22Rv1 (cell line): ENCODE measurements at regions not wholly inside any gene's neighbourhood (a gene's known extent, or its start where the extent isn't known, plus 50 kb on each side); places are given as distances from the start of the nearest gene placed in this dataset.

ENCODE experiments used
- ZFX ChIP-seq: fragments of 450-650 bp; IDR thresholded peaks from 2 replicates; pipeline ENCODE4 v1.6.1; 2017; ENCODE audit warnings: antibody characterized with exemption, borderline replicate concordance
- TF ChIP-seq, protein P1 (sequence below): fragments of 450-650 bp; IDR thresholded peaks from 2 replicates; pipeline ENCODE4 v1.5.1; 2017; ENCODE audit warnings: mild to moderate bottlenecking

DNA sequence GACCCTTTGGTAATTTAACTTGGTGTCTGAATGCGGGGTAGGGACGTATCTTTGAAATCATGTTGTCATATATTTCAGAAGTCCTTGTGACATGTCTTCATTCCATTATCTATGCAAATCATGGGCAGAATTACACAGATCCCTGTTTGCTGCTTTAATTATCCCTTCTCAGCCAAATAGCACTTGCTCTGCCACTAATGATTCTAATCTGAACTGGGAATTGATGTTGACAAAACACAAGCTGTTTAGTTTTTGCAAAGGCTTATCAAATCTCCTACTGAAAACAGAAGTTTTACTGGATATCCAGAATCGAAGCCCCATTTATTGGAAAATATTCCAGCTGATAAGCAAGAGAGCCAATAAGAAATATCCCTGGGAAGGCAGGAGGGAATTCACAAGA lies 205.9 kb upstream of the COX10 start:
- TF ChIP-seq, protein P1, sequence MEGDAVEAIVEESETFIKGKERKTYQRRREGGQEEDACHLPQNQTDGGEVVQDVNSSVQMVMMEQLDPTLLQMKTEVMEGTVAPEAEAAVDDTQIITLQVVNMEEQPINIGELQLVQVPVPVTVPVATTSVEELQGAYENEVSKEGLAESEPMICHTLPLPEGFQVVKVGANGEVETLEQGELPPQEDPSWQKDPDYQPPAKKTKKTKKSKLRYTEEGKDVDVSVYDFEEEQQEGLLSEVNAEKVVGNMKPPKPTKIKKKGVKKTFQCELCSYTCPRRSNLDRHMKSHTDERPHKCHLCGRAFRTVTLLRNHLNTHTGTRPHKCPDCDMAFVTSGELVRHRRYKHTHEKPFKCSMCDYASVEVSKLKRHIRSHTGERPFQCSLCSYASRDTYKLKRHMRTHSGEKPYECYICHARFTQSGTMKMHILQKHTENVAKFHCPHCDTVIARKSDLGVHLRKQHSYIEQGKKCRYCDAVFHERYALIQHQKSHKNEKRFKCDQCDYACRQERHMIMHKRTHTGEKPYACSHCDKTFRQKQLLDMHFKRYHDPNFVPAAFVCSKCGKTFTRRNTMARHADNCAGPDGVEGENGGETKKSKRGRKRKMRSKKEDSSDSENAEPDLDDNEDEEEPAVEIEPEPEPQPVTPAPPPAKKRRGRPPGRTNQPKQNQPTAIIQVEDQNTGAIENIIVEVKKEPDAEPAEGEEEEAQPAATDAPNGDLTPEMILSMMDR: no peak
- no peak for TF ChIP-seq ZFX
